H1 (cell line): ENCODE measurements at regions not wholly inside any gene's neighbourhood (a gene's known extent, or its start where the extent isn't known, plus 50 kb on each side); places are given as distances from the start of the nearest gene placed in this dataset.

Source experiments
- CEBPB ChIP-seq: IDR thresholded peaks from 2 replicates; pipeline ENCODE4 v1.6.1; 2012; ENCODE audit warnings: low read depth, low read length
- SAP30 ChIP-seq: fragments of 300-600 bp; sonication (generic); IDR thresholded peaks from 2 replicates; pipeline ENCODE4 v1.7.1; 2012; ENCODE audit warnings: low read length, moderate library complexity, mild to moderate bottlenecking, inconsistent platforms; ENCODE audit not compliant: insufficient read depth, insufficient replicate concordance
- ZNF274 ChIP-seq: IDR thresholded peaks from 2 replicates; pipeline ENCODE4 v1.7.0; 2012; ENCODE audit warnings: low read length, borderline replicate concordance; ENCODE audit errors: extremely low read depth
- TF ChIP-seq, protein P1 (sequence below): fragments of 300-600 bp; sonication (generic); IDR thresholded peaks from 2 replicates; pipeline ENCODE4 v1.7.1; 2012; ENCODE audit warnings: low read length, moderate library complexity, mild to moderate bottlenecking, inconsistent platforms; ENCODE audit not compliant: insufficient replicate concordance
- TF ChIP-seq, protein P2 (sequence below): IDR thresholded peaks from 2 replicates; pipeline ENCODE4 v1.6.1; 2012; ENCODE audit warnings: inconsistent platforms

DNA sequence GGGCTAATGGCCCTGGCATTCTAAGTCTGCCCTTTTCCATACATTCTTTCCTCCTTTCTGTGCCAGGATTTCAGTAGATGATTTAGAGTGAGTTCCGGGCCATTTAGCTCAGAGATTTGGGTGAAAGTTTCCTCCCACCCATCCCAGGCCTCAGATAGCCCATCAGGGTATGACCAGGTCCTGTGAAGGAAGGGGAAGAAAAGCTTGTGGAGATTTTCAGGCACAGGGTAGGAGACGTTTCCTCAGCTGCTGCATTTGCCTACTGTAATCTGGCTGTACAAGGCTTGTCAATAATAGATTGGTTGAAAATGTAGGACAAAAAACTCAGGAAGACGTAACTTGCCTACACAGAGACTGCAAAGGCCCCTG lies 63.2 kb upstream of the BCL6 start (continued):
- TF ChIP-seq, protein P1, sequence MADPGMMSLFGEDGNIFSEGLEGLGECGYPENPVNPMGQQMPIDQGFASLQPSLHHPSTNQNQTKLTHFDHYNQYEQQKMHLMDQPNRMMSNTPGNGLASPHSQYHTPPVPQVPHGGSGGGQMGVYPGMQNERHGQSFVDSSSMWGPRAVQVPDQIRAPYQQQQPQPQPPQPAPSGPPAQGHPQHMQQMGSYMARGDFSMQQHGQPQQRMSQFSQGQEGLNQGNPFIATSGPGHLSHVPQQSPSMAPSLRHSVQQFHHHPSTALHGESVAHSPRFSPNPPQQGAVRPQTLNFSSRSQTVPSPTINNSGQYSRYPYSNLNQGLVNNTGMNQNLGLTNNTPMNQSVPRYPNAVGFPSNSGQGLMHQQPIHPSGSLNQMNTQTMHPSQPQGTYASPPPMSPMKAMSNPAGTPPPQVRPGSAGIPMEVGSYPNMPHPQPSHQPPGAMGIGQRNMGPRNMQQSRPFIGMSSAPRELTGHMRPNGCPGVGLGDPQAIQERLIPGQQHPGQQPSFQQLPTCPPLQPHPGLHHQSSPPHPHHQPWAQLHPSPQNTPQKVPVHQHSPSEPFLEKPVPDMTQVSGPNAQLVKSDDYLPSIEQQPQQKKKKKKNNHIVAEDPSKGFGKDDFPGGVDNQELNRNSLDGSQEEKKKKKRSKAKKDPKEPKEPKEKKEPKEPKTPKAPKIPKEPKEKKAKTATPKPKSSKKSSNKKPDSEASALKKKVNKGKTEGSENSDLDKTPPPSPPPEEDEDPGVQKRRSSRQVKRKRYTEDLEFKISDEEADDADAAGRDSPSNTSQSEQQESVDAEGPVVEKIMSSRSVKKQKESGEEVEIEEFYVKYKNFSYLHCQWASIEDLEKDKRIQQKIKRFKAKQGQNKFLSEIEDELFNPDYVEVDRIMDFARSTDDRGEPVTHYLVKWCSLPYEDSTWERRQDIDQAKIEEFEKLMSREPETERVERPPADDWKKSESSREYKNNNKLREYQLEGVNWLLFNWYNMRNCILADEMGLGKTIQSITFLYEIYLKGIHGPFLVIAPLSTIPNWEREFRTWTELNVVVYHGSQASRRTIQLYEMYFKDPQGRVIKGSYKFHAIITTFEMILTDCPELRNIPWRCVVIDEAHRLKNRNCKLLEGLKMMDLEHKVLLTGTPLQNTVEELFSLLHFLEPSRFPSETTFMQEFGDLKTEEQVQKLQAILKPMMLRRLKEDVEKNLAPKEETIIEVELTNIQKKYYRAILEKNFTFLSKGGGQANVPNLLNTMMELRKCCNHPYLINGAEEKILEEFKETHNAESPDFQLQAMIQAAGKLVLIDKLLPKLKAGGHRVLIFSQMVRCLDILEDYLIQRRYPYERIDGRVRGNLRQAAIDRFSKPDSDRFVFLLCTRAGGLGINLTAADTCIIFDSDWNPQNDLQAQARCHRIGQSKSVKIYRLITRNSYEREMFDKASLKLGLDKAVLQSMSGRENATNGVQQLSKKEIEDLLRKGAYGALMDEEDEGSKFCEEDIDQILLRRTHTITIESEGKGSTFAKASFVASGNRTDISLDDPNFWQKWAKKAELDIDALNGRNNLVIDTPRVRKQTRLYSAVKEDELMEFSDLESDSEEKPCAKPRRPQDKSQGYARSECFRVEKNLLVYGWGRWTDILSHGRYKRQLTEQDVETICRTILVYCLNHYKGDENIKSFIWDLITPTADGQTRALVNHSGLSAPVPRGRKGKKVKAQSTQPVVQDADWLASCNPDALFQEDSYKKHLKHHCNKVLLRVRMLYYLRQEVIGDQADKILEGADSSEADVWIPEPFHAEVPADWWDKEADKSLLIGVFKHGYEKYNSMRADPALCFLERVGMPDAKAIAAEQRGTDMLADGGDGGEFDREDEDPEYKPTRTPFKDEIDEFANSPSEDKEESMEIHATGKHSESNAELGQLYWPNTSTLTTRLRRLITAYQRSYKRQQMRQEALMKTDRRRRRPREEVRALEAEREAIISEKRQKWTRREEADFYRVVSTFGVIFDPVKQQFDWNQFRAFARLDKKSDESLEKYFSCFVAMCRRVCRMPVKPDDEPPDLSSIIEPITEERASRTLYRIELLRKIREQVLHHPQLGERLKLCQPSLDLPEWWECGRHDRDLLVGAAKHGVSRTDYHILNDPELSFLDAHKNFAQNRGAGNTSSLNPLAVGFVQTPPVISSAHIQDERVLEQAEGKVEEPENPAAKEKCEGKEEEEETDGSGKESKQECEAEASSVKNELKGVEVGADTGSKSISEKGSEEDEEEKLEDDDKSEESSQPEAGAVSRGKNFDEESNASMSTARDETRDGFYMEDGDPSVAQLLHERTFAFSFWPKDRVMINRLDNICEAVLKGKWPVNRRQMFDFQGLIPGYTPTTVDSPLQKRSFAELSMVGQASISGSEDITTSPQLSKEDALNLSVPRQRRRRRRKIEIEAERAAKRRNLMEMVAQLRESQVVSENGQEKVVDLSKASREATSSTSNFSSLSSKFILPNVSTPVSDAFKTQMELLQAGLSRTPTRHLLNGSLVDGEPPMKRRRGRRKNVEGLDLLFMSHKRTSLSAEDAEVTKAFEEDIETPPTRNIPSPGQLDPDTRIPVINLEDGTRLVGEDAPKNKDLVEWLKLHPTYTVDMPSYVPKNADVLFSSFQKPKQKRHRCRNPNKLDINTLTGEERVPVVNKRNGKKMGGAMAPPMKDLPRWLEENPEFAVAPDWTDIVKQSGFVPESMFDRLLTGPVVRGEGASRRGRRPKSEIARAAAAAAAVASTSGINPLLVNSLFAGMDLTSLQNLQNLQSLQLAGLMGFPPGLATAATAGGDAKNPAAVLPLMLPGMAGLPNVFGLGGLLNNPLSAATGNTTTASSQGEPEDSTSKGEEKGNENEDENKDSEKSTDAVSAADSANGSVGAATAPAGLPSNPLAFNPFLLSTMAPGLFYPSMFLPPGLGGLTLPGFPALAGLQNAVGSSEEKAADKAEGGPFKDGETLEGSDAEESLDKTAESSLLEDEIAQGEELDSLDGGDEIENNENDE: no peak
- TF ChIP-seq ZNF274 (no peak), CEBPB (no peak), SAP30 (no peak)
- TF ChIP-seq, protein P2, sequence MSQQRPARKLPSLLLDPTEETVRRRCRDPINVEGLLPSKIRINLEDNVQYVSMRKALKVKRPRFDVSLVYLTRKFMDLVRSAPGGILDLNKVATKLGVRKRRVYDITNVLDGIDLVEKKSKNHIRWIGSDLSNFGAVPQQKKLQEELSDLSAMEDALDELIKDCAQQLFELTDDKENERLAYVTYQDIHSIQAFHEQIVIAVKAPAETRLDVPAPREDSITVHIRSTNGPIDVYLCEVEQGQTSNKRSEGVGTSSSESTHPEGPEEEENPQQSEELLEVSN: no peak
